Inferior parietal cortex (tissue), 1 donor: ENCODE measurements at regions not wholly inside any gene's neighbourhood (a gene's known extent, or its start where the extent isn't known, plus 50 kb on each side); places are given as distances from the start of the nearest gene placed in this dataset.
"Not testable (repeated sequence)": the region's sequence is repeated elsewhere in the genome, so short reads cannot be mapped to it uniquely, and the experiment has no call there.

Source experiments
- DNase-seq: peaks from one replicate; pipeline ENCODE4 v3.0.0-alpha.2; 2016; ENCODE audit errors: extremely low spot score

- peak; percentile 76 for DNase-seq
Observed at GRCh38 chr15:77944002-77944867, 133.3 kb downstream of the TBC1D2B start.

- DNase-seq = no peak
Observed at GRCh38 chr15:77942611-77943211, 134.8 kb downstream of the TBC1D2B start.

DNA sequence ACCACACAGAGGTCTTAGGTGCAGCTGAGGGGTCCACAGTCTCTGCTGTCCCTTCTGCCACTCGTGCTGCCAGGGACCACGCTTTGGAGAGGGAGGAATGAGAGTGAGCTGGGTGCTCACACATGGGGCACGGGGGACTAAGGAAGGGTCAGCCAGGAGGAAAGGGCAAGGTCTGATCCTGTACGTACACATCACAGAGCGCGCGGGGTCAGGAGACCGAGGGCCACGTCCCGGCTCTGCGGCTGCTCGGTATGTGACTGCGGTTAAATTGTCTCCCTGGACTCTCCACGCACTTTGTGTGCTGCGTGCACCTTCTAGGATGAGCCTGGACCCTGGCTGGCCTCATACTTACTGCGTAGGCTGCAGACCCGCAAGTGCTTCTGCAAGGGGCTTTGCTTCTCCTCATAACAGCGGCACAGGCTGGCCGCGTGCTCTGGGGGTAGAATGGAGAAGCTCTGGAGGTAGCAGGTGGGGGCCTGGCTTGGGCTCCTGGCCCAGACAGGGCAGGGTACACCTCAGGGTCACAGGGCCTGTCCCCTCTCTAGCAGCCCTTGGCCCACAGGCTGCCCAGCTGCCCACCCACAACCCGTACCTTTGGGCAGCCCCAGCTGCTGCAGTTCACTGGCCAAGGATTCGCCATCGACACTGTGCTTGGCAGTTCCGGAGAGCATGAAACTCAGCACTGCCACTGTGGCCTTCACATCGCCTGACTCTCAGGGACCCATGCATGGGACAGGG is 136.3 kb downstream of the TBC1D2B start:
- DNase-seq = not testable (repeated sequence)

- no peak for DNase-seq
Observed at GRCh38 chr15:77940381-77940947, 137.0 kb downstream of the TBC1D2B start.

DNA sequence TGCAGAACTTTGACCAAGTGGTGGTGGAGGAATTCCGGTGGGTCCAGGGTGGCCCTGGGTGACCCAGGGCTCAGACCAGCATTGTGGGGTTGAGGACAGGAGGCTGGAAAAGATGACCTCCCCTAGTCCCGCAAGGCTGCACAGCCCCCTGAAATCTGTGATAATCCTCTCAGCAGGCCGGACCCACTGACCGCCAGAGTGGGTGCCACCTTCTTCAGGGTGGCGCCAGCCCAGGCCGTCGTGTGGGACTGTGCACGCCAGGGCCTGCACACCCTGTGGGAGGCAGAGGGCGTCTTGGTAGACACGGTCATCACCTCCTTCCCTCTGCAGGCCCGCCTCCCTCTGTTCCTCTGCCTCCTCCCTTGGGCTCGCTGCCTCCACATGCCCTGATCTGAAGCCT is 137.7 kb downstream of the TBC1D2B start:
- DNase-seq = no peak

DNA sequence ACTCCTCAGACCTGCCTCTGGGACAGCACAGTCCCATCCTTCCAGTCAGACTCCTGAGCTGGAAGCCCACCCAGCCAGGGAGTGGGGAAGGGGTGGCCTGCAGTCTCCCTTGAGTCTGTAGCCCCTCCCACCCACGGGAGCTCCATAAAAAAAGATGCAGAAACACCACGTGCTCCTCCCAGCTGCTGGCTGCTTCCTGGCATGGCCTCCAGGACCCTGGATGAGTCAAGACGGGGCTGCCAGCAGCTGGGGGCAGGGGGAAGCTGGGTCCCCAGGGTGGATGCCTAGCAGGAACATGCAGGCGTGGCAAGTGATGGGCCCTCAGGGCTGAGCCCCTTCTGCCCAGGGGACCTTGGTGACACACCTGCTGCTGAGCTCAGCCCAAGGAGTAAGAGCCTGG is 138.5 kb downstream of the TBC1D2B start:
- not testable (repeated sequence) for DNase-seq

GRCh38 chr15:77938546-77938945 is 139.0 kb downstream of the TBC1D2B start:
- DNase-seq = not testable (repeated sequence)

- DNase-seq = not testable (repeated sequence)
Observed at GRCh38 chr15:77936567-77936966, 140.9 kb downstream of the TBC1D2B start.

GRCh38 chr15:77934516-77934915 is 143.0 kb downstream of the TBC1D2B start:
- DNase-seq = not testable (repeated sequence)

GRCh38 chr15:77930907-77931306 is 146.6 kb downstream of the TBC1D2B start:
- not testable (repeated sequence) for DNase-seq

- DNase-seq = not testable (repeated sequence)
Observed at GRCh38 chr15:77930490-77930889, 147.0 kb downstream of the TBC1D2B start.

GRCh38 chr15:77926789-77927188 is 150.7 kb downstream of the TBC1D2B start:
- DNase-seq = peak; percentile 10

DNA sequence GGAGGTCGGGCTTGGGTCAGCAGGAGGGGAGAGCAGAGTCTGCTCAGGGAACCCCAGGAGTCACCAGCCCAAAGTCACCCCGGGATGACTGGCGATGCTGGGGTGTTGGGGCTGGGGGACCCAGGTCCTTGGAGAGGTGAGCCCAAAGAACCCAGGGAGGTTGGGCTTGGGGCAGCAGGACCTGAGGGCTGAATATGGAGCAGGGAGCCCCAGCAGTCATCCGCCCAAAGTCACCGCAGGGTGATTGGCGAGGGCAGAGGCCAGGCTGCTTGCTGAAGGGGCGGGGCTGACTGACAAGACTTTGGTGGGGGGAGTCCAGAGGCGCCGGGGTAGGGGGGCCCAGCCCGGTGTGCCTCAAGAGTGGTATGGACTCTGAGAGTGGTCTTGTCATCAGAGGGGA is 151.2 kb downstream of the TBC1D2B start:
- not testable (repeated sequence) for DNase-seq

DNA sequence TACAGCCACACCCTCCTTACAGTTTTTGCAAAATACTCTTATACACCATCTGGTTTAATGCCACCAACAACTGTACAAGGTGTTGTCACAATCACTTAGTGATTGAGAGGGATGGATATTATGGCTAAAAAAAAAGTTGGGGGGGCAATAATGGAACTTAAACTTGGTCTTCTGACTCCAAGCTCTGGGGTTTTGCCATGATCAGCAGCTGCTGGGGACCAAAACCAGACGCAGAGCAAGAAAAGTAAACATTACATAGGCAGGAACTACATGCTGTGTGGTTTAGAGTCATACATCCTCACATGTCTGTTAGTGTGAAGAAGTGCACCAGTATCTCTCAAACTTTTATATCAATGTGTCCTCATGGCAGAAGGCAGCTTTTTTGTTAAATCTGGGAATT is 152.4 kb downstream of the TBC1D2B start:
- not testable (repeated sequence) for DNase-seq

GRCh38 chr15:77921664-77922063 is 155.8 kb downstream of the TBC1D2B start:
- DNase-seq = no peak

DNA sequence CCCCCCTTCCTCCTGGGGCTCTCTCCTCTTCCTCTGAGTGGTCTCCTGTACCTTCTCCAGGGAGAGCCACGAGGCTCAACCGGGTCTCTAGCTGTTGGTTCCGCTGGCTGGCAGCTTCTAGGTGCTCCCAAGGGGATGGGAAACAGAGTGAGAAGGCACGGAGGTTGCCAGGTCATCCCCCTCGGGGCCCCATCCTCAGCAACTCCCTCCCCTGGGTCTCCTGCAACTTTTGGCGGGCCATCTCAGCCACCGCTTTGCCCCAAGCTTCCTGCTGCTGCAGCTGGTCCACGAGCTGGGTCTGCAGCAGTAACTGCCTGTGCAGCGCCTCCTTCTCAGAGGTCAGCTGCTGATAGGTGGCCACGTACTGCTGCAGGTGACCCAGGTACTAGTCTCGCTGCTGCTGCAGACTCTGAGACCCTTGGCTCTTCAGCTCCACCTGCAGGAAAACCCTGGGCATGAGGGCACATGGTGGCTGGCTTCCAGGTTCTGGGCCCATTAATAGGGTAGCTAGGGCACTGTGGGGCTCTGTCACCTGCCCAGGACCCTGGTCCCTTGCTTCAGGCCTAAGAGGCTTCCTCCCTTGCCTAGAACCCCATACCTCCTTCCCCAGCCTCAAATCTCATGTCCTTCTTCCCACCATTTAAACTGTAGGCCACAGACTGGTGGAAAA is 160.4 kb downstream of the TBC1D2B start:
- DNase-seq = not testable (repeated sequence)

GRCh38 chr15:77915961-77916330 is 161.6 kb downstream of the TBC1D2B start:
- DNase-seq = not testable (repeated sequence)

- DNase-seq = no peak
Observed at GRCh38 chr15:77915261-77915960, 162.1 kb downstream of the TBC1D2B start.

GRCh38 chr15:77914531-77914930 is 163.0 kb downstream of the TBC1D2B start:
- not testable (repeated sequence) for DNase-seq

- peak; percentile 58 for DNase-seq
Observed at GRCh38 chr15:77910030-77910911, 167.2 kb downstream of the TBC1D2B start.
